ENCODE measurements at regions not wholly inside any gene's neighbourhood (a gene's known extent, or its start where the extent isn't known, plus 50 kb on each side); places are given as distances from the start of the nearest gene placed in this dataset.

- TF ChIP-seq POLR2A (IDR thresholded peaks at IDR 0.05) (no peak), CTCF (IDR thresholded peaks at IDR 0.05) (no peak), POLR2AphosphoS5 (IDR thresholded peaks at IDR 0.05) (no peak)
Measured at GRCh38 chr9:13431692-13432091, 152.2 kb upstream of the MPDZ start.
